Neural progenitor cell (in vitro differentiated cells): ENCODE measurements at regions not wholly inside any gene's neighbourhood (a gene's known extent, or its start where the extent isn't known, plus 50 kb on each side); places are given as distances from the start of the nearest gene placed in this dataset.

ENCODE experiments used
- EZH2 ChIP-seq: fragments of 200-600 bp; sonication (generic); IDR thresholded peaks from 2 replicates; pipeline ENCODE4 v1.6.1; 2017; ENCODE audit warnings: antibody characterized with exemption, mild to moderate bottlenecking, moderate library complexity
- EZH2phosphoT487 ChIP-seq: fragments of 200-600 bp; sonication (generic); IDR thresholded peaks from 2 replicates; pipeline ENCODE4 v1.6.1; 2017; ENCODE audit warnings: antibody characterized with exemption
- TF ChIP-seq, protein P1 (sequence below): fragments of 200-600 bp; sonication (generic); IDR thresholded peaks from 2 replicates; pipeline ENCODE4 v1.5.1; 2017; ENCODE audit warnings: antibody characterized with exemption, mild to moderate bottlenecking

DNA sequence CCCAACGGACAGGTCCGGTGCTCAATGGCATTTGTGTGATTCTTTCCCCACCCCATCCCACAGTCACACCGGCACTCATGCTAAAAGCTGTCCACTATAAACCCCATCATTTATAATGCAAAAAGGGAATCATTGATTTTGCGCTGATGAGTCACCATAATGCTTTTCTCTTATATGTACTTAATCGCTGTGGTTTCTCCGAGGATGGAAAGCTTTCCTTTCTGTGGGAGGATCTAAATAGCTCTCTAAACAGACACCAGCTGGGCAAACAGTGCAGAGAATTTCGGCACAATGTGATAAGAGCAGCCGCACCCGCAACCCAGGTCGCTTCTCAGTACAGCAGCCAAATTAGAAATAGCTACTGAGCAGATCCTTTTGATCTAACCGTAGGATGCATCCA, 85.6 kb downstream of the SETD4 start:
- TF ChIP-seq, protein P1, sequence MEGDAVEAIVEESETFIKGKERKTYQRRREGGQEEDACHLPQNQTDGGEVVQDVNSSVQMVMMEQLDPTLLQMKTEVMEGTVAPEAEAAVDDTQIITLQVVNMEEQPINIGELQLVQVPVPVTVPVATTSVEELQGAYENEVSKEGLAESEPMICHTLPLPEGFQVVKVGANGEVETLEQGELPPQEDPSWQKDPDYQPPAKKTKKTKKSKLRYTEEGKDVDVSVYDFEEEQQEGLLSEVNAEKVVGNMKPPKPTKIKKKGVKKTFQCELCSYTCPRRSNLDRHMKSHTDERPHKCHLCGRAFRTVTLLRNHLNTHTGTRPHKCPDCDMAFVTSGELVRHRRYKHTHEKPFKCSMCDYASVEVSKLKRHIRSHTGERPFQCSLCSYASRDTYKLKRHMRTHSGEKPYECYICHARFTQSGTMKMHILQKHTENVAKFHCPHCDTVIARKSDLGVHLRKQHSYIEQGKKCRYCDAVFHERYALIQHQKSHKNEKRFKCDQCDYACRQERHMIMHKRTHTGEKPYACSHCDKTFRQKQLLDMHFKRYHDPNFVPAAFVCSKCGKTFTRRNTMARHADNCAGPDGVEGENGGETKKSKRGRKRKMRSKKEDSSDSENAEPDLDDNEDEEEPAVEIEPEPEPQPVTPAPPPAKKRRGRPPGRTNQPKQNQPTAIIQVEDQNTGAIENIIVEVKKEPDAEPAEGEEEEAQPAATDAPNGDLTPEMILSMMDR: no peak
- TF ChIP-seq EZH2 (no peak), EZH2phosphoT487 (no peak)
